Fibroblast of skin of left biceps (primary cell): ENCODE measurements at regions not wholly inside any gene's neighbourhood (a gene's known extent, or its start where the extent isn't known, plus 50 kb on each side); places are given as distances from the start of the nearest gene placed in this dataset.

Source experiments
- DNase-seq, 2 experiments: peaks; one replicate each; pipeline ENCODE4 v3.0.0-alpha.2; 2013; ENCODE audit warnings: low read depth in 2 of 2

DNA sequence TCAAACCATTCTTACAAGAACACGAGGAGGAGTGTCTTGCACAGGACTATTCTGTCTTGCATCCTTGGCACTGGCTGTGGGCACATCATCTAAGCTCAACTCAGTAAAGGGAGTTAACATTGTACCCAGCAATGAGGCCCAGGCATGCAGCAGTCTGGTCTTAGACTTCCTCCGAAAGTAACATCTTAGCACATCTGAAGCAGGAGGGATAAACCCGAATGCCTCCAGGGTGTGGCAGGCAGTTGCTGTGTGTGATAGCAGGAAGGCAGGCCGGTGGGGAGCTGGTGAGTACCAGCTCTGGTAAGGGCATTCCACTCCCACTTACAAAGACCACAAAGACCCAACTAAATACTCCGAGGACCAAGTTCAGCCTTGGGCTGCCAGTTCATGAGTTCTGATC, 206.3 kb downstream of the TSN start:
- no peak for DNase-seq

DNA sequence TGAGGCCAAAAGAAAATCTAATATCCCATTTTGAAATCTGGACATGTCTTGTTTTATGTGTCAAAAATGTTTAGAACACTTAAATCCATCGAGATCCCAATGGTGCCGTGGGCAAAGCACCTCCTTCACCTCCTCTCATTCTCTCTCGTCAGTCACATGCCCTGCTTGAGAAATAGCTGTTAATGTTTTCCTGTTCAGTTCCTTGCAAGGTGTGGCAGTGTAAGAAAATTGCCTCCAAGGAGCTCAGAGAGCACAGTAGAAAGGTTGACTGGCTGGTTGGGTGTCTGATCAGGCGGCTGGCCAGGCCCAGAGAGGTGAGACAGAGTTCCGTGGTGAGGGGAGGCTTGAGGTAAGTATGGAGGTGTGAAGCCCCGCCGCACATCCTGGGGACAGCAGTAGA, 210.2 kb downstream of the TSN start:
- DNase-seq = no peak

DNA sequence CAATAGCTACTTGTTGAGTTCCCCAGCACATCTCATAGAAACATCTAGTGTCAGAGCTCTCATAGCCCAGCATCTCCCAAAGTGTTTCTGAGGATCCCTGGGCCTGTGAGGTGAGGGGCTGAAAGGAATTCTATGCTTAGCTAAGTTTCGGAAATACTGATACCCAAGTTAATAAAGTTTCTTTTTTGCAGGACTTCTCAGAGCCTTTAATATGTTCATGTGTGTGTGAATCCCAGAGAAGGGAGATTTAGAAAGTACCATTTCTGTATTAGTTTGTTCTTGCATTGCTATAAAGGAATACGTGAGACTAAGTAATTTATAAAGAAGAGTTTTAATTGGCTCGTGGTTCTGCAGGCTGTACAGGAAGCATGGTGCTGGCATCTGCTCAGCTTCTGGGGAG, 211.2 kb downstream of the TSN start:
- no peak for DNase-seq

DNA sequence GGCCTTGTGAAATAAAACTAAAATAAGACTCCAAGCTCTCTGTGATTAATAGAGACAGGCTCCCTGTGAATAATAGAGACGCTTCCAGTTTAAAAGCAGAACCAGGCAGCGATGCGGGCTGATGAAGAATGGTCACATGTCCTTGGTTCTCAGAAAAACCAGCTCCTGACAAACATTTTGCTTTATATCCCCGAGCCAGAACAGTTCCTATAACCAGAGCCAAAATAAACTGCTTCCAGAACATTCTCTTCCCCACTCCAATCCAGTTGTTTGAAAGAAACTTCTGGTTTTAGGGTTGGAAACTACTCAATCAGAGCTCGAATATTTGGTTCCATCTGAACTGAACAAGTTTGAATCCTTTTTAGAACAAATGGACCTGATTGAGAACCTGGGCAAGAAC, 213.7 kb downstream of the TSN start:
- no peak for DNase-seq

DNA sequence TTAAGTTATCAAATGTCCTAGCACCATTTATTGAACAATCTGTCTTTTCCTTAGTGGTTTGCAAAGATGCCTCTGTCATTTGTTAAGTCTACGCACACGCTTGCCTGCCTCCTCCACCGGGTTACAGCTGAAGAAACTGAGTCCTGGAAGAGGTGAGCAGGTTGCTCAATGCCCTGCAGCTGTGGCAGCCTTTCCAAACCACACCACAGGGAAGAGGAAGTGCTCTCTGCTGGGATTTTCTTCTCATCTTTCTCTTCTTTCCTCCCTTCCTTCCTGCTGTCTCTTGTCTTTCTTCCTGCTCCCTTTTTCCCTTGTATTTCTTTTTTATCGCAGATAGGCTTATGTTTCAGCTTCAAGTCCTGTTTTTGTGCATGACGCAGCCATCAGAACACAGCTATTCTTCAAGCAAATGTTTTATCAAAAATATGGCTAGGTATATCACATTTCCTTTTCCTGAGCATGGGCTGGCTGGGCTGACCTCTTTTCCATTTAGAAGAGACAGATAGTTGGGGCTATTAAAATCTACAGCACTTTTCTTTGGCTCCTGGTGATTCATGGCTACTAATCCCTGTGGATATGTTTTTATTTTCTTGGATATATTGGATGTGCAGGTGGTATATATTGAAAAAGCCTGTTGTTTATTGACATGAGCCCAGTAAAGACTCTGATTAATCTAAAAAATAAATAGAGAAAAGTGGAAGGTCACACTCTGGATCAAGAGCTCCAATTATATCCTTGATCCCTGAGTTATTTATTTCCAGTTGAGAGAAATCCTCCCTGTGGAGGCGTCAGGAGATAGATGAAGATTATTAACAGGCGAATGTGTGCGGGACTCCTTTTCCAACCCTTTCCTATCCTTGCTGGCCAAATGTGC, 214.6 kb downstream of the TSN start:
- DNase-seq = no peak

DNA sequence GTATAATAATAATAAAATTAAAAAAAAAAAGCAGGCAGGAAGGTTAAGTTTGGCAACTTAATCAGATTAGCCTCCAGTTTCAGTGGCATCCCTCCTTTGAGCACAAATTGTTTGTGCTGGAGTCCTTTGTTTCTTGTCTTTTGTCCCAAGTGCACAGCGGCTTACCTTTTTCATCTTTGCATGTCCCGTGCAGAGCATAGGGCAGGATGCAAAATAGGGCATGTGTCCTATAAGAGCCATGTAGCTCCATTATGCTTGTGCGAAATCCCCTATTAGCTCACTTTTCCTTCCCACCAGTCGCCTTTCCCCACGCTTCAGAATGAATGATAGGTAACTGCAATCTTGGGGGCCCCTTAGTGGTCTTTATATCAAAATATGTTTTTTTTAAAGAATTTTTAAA, 216.8 kb downstream of the TSN start:
- DNase-seq = no peak

DNA sequence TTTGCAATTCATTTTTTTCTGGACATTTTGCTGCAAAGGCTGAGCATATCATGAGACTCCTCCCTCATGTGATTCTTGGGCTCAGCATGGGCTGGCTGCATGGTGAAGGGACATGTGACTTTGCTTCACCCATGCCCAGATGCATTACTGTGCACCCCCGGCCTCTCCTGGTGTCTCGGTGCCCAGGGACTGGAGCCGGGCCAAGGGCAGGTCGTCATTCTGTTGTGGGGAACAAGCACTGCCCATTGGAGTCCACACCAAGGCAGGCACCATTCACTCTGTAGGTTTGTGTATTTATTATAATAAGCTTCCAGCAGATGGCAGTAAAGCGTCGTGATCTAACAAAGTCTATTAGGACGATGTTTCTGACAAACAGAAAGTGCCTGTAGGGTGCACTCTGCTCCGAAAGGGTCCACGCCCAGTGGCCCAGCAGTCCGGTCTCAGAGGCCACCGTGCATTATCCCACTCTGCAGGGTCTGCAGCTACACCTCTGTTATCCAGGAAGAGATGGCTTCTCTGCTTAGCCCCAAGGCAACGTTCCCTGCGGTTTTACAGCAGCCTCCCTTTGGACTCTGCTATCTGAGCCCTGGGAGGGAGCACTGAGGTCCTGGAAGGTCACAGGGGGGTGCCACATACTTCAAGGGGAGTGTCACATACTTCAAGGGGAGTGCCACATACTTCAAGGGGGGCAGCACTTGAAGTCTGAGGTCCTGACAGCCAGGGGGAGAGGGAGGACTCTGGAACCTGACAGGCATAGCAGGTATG, 219.6 kb downstream of the TSN start:
- peak; percentile 34 to 40 for DNase-seq

DNA sequence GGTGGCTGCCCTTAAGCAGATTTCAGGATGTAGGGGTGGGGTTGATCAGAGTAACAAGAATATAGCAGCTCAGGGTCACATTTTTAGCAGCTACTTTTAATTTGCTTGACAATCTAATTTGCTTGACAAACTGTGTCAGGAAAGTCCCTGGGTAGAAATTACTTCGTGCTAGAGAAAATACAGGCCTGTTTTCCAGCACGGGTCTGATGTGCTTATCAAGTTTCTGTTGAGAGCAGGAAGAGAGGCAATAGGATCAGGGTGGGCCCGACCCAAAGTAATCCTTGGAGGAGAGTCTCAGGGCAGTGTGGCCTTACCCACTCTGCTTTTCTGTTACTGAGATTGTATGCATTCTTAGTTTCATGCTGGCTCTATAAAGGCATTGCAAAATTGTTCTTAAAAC, 221.5 kb downstream of the TSN start:
- DNase-seq = no peak

DNA sequence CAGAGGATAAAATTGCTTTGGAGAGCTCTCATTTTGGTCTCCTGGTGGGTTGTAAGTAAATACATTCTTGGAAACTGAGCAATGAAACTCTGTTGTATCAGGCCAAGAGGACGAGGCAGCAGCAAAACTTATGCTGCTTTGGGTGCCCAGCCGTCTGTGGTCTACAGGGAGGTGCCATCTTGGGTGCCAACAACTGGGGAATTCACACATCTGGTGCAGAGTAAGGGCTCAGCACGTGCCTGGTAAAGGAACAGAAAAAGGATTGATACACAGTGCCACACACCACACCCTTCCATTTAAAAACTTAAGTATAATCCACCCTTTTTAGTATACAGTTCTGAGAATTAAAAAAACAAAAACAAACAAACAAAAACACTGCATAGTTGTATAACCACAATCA, 221.9 kb downstream of the TSN start:
- no peak for DNase-seq

DNA sequence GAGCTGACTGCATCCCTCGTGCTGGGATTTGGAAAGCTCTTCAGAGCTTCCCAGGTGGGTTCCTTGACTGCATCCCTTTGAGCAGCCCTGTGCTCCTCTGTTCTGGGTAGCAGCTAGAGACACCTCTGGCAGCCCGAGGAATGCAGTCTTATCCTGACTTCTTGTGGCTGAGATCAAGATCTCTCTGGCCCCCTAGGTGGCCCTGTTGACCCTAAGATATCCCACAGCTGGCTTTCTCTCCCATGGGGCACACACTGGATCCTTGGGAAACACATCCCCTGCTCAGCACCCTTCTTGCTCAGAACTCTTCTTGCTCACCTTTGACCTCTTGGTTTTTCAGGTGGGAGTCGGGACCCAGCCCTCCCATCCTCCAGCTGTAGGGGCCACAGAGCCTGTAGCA, 237.2 kb downstream of the TSN start:
- no peak for DNase-seq

DNA sequence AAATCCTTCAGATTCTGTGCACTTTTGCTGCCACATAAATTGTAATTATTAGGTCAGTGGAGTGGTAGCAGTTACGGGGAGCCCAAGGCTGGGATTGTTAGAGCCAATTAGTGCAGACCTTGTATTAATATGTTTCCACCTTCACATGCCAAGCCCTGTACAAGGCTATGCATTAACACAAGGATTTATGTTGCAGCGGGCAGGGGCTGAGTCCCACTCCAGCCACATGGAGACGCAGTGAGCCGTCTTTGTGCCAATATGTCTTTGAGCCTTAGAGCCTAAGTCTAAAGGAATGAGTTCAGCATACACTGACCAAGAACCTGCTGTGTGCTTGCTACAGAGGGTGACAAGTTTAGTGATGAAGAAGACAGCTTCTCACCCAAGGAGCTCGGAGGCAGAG, 238.2 kb downstream of the TSN start:
- no peak for DNase-seq

DNA sequence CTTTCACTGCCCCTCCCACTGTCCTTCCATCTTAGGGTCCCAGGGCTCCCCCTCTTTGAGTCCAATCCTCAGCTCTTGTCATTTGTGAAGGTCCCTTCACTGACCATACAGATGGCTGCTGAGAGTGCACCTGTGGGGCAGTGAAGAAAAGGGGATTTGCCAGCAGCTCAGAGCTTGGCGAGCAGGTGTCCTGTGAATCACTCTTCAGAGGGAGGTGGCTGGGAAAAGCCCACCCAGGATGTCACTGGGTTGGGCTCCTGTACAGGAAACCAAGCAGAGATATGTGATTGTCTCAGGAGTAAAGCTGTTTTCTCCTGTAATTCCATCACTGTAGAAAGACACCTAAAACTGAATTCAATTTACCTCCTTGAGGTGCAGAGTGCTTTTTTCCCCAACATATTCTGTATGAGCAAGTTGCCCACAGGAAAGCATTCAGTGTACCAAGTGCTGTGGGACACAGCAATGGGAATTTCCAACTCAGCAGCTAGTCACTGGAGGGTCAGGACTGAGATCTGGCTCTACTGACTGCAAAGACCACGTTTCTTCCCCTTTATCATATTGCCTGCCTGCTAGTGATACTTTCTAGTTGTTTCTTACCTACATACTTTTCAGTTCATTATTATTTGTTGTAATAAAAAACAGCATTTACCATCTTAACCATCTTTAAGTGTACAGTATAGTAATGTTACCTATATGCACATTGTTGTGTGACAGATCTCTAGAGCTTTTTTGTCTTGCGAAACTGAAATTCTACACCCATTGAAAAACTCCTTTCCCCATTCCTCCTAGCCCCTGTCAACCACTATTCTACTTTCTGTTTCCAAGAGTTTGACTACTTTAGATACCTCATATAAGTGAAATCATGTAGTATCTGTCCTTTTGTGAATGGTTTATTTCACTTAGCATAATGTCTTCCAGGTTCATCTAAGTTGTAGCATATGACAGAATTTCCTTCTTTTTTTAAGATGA, 239.1 kb downstream of the TSN start:
- DNase-seq = no peak

DNA sequence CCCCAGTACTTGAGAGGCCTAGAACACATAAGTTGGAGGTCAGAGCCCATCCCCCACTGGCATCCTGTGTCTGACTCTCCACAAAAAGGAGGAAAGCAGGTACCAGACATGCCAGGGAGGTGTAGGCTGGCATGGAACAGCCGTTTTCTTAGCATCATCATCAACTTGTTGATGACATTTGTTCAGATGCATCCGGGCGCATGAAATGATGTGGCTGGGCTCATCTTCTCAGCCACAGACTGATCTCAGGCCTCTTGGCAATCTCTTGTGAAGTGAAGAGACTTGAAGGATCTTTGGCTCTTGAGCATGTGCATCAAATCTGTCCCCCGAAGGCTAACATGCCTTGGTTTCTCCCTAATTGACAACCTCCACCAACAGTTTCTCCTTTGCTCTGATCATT, 243.3 kb downstream of the TSN start:
- no peak for DNase-seq

DNA sequence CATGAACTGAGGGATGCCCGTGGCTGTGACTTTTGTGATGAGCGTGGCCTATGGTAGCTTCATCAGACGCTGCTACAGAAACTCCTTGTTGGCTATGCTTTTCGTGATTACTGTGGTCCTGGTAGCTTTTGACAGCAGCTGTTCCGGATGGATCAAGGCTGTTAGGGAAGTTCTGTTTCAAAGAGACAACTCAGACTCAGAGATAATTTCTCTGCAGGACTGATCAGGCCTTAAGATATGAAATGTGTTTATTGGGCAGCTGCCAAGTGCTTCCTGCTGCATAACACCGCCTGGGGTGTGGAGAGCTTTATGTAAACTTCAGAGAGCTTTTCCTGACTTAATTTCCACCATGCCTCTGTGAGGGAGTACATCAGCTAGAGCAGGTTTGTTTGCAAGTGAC, 243.8 kb downstream of the TSN start:
- peak in 1 of 2 experiments; percentile 5 for DNase-seq

DNA sequence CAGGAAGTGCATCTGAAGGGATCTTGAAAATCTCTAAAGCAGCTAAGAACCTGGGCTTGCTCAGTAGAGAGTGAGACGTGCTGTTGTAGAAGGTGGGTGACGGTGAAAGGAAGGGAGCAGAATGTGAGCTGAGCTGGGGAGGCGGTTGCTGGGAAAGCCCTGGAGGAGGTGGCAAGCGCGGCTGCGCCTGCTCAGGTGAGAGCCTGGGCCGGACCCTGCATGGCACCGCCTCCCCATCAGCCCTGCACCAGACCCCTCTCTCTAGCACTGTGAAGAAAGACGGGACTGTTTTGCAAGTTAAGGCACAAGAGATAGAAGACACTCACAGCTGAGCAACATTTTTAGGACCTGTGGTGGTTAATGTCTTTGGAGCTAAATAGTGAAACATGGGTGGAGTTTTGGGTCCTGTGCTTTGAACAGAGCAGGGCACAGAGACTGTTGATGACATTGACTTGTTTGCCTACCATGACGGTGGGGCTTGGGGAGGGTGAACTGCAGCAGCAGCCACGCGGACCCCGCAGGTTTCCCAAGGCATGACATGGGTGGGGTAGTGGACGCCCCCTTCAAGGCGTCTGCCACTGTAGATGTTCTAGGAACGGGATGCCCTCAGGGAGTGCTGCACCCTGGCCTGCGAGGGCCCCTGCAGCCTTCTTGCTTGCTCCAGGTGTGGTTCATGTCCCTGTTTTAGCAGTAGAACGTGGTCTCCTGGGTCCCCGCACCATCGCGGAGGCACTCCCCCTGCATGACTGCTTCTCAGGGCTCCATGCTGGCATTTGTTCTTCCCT, 245.3 kb downstream of the TSN start:
- DNase-seq = no peak

DNA sequence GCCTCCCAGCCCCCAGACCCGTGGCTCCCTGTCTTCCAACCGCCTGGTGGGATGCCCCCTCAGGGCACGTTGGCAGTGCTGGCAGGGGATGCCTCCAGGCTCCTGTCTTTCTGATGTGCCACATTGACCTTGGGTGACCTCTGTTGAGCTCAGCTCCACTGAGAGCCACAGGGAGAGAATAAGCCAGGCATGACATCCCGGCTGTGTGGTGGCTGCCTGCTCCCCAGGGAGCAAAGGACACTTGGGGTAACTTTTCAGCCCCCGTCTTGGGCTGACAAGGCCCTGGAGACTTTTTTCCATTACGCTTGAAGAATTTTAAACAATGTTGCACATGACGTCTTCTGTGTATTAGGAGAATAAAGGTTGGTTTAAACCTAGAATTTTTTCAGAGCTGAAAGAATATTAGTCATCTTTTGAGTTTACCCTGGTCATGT, 246.0 kb downstream of the TSN start:
- DNase-seq = no peak

DNA sequence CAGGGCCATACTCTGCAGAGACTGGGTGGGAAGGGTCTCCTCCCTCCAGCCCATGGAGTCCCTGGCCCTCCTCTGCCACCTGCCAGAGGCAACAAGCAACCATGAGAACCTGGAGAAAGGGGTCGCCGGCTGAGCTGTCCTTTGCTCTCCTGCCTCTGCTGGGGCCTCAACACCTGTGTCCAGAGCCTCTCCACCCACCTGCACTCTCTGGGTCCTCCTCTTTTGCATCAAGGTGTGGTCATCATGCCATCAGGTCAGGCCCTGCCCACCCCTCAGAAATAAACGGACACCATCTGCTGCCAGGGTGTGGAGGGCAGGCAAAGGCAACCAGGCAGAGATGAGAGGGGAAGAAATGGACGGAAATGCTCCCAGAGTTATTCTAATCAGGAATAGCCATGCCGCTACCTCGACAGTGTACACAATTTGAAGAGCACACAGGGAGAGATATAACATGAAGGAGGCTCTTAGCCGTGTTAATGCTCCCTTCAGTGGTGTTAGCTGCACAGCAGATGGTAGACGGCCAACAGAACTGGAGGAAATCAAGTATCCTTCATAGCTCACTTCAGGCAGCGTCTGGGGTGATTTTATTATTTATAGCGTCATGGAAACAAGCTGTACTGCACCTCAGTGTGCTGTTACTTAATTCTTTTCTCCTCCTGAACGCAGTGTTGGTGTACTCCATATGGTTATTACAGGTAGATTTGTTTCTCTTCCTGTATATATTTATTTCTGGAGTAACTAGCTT, 247.9 kb downstream of the TSN start:
- no peak for DNase-seq

DNA sequence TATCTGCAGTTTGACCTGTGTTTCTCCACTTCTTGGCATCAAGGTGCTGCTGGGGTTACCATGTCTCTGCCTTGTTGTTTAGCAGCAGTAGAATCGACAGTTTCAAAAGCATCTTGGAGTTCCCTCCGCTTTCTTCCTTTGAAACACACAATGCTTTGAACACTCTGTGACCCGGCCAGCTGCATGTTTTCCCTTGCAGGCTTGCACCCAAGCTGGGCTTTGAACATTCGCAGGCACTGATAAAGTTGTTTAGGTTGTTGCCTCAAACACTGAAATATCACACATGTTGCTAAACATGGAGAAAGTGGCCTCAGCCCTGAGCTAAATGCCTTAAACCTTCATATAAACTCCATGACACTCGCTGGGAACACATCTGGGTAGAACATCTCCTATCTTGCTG, 251.7 kb downstream of the TSN start:
- DNase-seq = no peak

DNA sequence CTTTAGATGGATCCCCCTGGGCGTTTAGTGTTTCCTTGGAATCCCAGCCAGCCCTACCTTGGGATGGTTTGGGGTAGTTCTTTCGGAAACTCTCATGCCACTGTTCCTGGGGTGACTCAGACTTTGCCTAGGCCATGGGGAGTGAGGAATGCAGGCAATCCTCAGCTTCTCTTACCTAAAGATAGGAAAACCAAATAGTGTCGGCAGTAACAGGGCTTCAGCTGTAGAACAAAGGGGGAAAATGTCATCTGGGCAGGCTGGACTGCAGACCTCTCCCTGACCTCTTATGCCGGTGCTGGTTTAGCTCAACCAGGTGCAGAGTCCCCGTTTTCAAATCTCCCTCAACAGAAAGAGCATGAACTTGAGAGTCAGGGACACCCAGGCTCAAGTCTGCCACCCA, 252.1 kb downstream of the TSN start:
- no peak for DNase-seq

DNA sequence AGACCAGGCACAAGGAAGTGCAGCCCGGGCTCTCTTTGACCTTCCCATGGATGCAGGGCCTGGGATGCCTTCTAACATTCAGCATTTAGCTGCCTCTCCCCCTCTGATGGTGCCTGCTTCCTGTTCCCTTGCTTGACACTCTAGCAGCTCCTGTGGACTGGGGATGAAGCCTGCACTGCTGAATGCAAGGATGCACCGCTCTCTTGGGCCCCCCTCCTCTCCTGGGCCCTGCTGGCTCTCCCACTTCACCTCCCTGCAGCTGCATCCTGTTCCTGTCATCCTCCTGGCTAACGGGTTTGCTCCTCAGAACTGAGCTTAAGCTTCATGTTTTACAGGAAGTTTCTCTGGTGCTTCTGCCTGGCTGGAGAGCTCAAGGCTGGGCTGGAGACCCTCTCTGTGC, 254.1 kb downstream of the TSN start:
- no peak for DNase-seq
